SK-N-SH (cell line): ENCODE measurements at regions not wholly inside any gene's neighbourhood (a gene's known extent, or its start where the extent isn't known, plus 50 kb on each side); places are given as distances from the start of the nearest gene placed in this dataset.

Experiments
- EP300 ChIP-seq, 2 experiments: IDR thresholded peaks; 2 replicates each; pipeline versions ENCODE4 v1.4.0 to v1.6.1; 2012; ENCODE audit warnings: borderline replicate concordance in 1 of 2, low read depth in 1 of 2, low read length in 1 of 2
- FOXJ3 ChIP-seq: sonication (generic); formaldehyde crosslinking; IDR thresholded peaks from 2 replicates; pipeline ENCODE4 v1.5.1; 2020; ENCODE audit warnings: mild to moderate bottlenecking, missing genetic modification reagents
- GATA2 ChIP-seq: sonication (generic); formaldehyde crosslinking; IDR thresholded peaks from 2 replicates; pipeline ENCODE4 v1.5.0; 2020; ENCODE audit warnings: mild to moderate bottlenecking, missing genetic modification reagents
- POLR2AphosphoS5 ChIP-seq: IDR thresholded peaks from 2 replicates; pipeline ENCODE4 v1.6.1; 2012; ENCODE audit warnings: low read depth, low read length
- SIN3A ChIP-seq: IDR thresholded peaks from 2 replicates; pipeline ENCODE4 v1.6.1; 2012; ENCODE audit warnings: low read depth, mild to moderate bottlenecking, low read length, moderate library complexity, borderline replicate concordance
- TAF1 ChIP-seq: IDR thresholded peaks from 2 replicates; pipeline ENCODE4 v1.6.1; 2012; ENCODE audit warnings: low read depth, mild to moderate bottlenecking, low read length, moderate library complexity, borderline replicate concordance
- TCF12 ChIP-seq: IDR thresholded peaks from 2 replicates; pipeline ENCODE4 v1.4.0; 2012
- TF ChIP-seq, protein P1 (sequence below): fragments of 200-600 bp; sonication (generic); IDR thresholded peaks from 2 replicates; pipeline ENCODE4 v1.6.1; 2017; ENCODE audit warnings: antibody characterized with exemption, mild to moderate bottlenecking, moderate library complexity
- TF ChIP-seq, protein P2 (sequence below): IDR thresholded peaks from 2 replicates; pipeline ENCODE4 v1.4.0; 2012; ENCODE audit warnings: low read depth, borderline replicate concordance
- TF ChIP-seq, protein P3 (sequence below): fragments of 150-350 bp; IDR thresholded peaks from 2 replicates; pipeline ENCODE4 v1.6.1; 2017; ENCODE audit warnings: antibody characterized with exemption, low read length, low read depth, borderline replicate concordance
- TF ChIP-seq, protein P4 (sequence below): IDR thresholded peaks from 2 replicates; pipeline ENCODE4; 2012

DNA sequence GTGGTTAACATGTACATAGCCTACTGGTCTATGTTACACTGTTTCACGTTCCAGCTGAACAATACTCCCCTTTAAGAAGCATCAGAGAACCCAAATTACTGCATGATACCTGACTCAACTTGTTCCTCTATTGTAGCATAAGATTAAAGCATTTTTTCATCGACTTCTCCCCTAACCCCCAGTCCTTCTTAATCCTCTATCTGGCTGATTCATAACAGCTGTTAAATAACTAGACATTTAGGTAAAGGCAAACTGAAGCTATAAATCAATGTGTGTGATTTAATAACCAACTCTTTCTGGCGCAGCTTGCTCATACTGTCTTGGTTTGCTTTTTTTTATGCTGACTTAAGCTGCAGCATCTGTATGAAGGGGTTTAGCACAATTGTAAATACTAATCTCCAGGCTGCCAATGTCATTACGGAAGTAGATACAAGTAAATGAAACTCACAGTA lies 94.2 kb upstream of the MTAP start:
- TF ChIP-seq POLR2AphosphoS5 (no peak), FOXJ3 (no peak), TAF1 (no peak), EP300 (IDR thresholded peaks at IDR 0.05; ENCODE audit: borderline replicate concordance in 1 of 2, low read depth in 1 of 2, low read length in 1 of 2) (no peak), TCF12 (no peak), GATA2 (CRISPR knock-in tag) (no peak), SIN3A (no peak)
- TF ChIP-seq, protein P1, sequence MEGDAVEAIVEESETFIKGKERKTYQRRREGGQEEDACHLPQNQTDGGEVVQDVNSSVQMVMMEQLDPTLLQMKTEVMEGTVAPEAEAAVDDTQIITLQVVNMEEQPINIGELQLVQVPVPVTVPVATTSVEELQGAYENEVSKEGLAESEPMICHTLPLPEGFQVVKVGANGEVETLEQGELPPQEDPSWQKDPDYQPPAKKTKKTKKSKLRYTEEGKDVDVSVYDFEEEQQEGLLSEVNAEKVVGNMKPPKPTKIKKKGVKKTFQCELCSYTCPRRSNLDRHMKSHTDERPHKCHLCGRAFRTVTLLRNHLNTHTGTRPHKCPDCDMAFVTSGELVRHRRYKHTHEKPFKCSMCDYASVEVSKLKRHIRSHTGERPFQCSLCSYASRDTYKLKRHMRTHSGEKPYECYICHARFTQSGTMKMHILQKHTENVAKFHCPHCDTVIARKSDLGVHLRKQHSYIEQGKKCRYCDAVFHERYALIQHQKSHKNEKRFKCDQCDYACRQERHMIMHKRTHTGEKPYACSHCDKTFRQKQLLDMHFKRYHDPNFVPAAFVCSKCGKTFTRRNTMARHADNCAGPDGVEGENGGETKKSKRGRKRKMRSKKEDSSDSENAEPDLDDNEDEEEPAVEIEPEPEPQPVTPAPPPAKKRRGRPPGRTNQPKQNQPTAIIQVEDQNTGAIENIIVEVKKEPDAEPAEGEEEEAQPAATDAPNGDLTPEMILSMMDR = no peak
- TF ChIP-seq, protein P2, sequence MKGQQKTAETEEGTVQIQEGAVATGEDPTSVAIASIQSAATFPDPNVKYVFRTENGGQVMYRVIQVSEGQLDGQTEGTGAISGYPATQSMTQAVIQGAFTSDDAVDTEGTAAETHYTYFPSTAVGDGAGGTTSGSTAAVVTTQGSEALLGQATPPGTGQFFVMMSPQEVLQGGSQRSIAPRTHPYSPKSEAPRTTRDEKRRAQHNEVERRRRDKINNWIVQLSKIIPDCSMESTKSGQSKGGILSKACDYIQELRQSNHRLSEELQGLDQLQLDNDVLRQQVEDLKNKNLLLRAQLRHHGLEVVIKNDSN = no peak
- TF ChIP-seq, protein P3, sequence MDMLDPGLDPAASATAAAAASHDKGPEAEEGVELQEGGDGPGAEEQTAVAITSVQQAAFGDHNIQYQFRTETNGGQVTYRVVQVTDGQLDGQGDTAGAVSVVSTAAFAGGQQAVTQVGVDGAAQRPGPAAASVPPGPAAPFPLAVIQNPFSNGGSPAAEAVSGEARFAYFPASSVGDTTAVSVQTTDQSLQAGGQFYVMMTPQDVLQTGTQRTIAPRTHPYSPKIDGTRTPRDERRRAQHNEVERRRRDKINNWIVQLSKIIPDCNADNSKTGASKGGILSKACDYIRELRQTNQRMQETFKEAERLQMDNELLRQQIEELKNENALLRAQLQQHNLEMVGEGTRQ = no peak
- TF ChIP-seq, protein P4, sequence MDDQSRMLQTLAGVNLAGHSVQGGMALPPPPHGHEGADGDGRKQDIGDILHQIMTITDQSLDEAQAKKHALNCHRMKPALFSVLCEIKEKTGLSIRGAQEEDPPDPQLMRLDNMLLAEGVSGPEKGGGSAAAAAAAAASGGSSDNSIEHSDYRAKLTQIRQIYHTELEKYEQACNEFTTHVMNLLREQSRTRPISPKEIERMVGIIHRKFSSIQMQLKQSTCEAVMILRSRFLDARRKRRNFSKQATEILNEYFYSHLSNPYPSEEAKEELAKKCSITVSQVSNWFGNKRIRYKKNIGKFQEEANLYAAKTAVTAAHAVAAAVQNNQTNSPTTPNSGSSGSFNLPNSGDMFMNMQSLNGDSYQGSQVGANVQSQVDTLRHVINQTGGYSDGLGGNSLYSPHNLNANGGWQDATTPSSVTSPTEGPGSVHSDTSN = no peak
